ENCODE measurements at regions not wholly inside any gene's neighbourhood (a gene's known extent, or its start where the extent isn't known, plus 50 kb on each side); places are given as distances from the start of the nearest gene placed in this dataset.

- WGBS, 2 donors = 79 to 96% methylated on average over 1 of the region's 1 CpG
- Histone ChIP-seq H3K4me3 (no peak overlapping the region), H3K36me3 (ENCODE audit: low read depth, missing control alignments) (no peaks in the 10 kb centered on the region), H3K27me3 (no peaks in the 10 kb centered on the region), H3K4me1 (no peaks in the 10 kb centered on the region), H3K9me3 (no peaks in the 10 kb centered on the region), H3K27ac (no peak overlapping the region)
- DNase-seq = no peak
- intact Hi-C loops (cut with DNase I; ENCODE audit: low total_unique reads) = no loop called here
- no peak for TF ChIP-seq POLR2A (IDR thresholded peaks at IDR 0.05)
- TF ChIP-seq, protein P1, sequence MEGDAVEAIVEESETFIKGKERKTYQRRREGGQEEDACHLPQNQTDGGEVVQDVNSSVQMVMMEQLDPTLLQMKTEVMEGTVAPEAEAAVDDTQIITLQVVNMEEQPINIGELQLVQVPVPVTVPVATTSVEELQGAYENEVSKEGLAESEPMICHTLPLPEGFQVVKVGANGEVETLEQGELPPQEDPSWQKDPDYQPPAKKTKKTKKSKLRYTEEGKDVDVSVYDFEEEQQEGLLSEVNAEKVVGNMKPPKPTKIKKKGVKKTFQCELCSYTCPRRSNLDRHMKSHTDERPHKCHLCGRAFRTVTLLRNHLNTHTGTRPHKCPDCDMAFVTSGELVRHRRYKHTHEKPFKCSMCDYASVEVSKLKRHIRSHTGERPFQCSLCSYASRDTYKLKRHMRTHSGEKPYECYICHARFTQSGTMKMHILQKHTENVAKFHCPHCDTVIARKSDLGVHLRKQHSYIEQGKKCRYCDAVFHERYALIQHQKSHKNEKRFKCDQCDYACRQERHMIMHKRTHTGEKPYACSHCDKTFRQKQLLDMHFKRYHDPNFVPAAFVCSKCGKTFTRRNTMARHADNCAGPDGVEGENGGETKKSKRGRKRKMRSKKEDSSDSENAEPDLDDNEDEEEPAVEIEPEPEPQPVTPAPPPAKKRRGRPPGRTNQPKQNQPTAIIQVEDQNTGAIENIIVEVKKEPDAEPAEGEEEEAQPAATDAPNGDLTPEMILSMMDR (IDR thresholded peaks at IDR 0.05) = no peak
These were observed 635.3 kb downstream of the INHBA start for GRCh38 chr7:41067576-41067975.

- WGBS, 2 donors = 96 to 97% methylated on average over 4 of the region's 4 CpGs
- intact Hi-C loops (cut with DNase I; ENCODE audit: low total_unique reads) = no loop called here
- no peak overlapping the region for H3K27ac ChIP-seq
- H3K4me3 ChIP-seq = no peak overlapping the region
- TF ChIP-seq, protein P1 (IDR thresholded peaks at IDR 0.05) = no peak
- no peak for TF ChIP-seq POLR2A (IDR thresholded peaks at IDR 0.05)
- DNase-seq = no peak
- H3K27me3 ChIP-seq = no peaks in the 10 kb centered on the region
- no peaks in the 10 kb centered on the region for H3K9me3 ChIP-seq
- no peaks in the 10 kb centered on the region for H3K4me1 ChIP-seq
- no peaks in the 10 kb centered on the region for H3K36me3 ChIP-seq (ENCODE audit: low read depth, missing control alignments)
These were observed 637.2 kb downstream of the INHBA start for GRCh38 chr7:41065663-41066062.

DNA sequence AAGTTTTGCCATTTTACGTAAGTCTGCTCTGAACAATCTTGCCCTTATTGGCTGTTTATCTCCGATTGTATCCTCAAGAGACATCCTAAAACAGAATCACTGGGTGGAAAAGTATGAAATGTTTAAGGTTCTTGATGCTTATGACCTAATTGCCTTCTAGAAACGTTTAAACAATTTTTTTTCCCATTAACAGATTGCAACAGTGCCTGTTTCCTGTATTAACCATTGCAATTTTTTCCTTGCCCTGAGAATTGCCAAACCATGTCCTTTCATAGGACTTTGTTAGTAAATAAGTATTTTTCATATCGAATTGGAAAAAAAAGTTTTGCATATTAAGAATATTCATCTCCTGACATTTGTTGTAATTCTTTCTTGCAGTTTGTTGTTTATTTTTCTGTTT lies 639.8 kb downstream of the INHBA start:
- H3K4me3 ChIP-seq = no peak overlapping the region
- H3K36me3 ChIP-seq (ENCODE audit: low read depth, missing control alignments) = no peaks in the 10 kb centered on the region
- no peaks in the 10 kb centered on the region for H3K4me1 ChIP-seq
- H3K9me3 ChIP-seq = no peaks in the 10 kb centered on the region
- DNase-seq = no peak
- no peaks in the 10 kb centered on the region for H3K27me3 ChIP-seq
- TF ChIP-seq, protein P1 (IDR thresholded peaks at IDR 0.05) = no peak
- no peak for TF ChIP-seq POLR2A (IDR thresholded peaks at IDR 0.05)
- intact Hi-C loops (cut with DNase I; ENCODE audit: low total_unique reads) = no loop called here
- H3K27ac ChIP-seq = no peak overlapping the region
- WGBS, 2 donors = 70 to 72% methylated on average over 4 of the region's 4 CpGs

GRCh38 chr7:41060796-41061195 lies 642.1 kb downstream of the INHBA start:
- Histone ChIP-seq H3K36me3 (ENCODE audit: low read depth, missing control alignments) (no peaks in the 10 kb centered on the region), H3K27me3 (no peaks in the 10 kb centered on the region), H3K27ac (no peak overlapping the region), H3K4me3 (no peak overlapping the region), H3K4me1 (no peaks in the 10 kb centered on the region), H3K9me3 (no peaks in the 10 kb centered on the region)
- intact Hi-C loops (cut with DNase I; ENCODE audit: low total_unique reads) = no loop called here
- TF ChIP-seq POLR2A (IDR thresholded peaks at IDR 0.05) = no peak
- TF ChIP-seq, protein P1 (IDR thresholded peaks at IDR 0.05) = no peak
- no peak for DNase-seq
- 91 to 99% methylated on average over 5 to 6 of the region's 6 CpGs for WGBS, 2 donors

DNA sequence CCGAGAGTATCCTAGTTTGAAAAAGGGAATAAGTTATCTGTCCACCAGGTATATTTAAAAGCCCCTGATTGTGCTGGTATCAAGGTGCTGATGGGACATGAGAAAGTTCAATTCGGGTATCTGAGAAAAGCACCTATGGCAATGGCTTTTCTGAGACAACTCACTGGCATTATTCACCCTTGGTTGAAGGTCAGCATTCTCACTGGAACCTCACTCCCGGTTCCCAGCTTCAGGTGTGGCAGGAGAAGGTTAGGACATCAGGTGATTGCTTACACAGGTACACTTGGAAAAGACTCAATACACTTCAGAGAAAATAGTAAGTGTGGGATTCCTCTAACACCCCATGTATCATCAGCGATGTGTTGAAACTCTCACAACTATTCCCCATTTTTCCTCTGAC lies 643.1 kb downstream of the INHBA start:
- Histone ChIP-seq H3K4me1 (no peaks in the 10 kb centered on the region), H3K36me3 (ENCODE audit: low read depth, missing control alignments) (no peaks in the 10 kb centered on the region), H3K4me3 (no peak overlapping the region), H3K9me3 (no peaks in the 10 kb centered on the region), H3K27me3 (no peaks in the 10 kb centered on the region), H3K27ac (no peak overlapping the region)
- WGBS, 2 donors = 71 to 83% methylated on average over 4 of the region's 4 CpGs
- TF ChIP-seq POLR2A (IDR thresholded peaks at IDR 0.05) = no peak
- TF ChIP-seq, protein P1 (IDR thresholded peaks at IDR 0.05) = no peak
- DNase-seq = no peak
- intact Hi-C loops (cut with DNase I; ENCODE audit: low total_unique reads) = no loop called here
